ENCODE measurements at regions not wholly inside any gene's neighbourhood (a gene's known extent, or its start where the extent isn't known, plus 50 kb on each side); places are given as distances from the start of the nearest gene placed in this dataset.

DNA sequence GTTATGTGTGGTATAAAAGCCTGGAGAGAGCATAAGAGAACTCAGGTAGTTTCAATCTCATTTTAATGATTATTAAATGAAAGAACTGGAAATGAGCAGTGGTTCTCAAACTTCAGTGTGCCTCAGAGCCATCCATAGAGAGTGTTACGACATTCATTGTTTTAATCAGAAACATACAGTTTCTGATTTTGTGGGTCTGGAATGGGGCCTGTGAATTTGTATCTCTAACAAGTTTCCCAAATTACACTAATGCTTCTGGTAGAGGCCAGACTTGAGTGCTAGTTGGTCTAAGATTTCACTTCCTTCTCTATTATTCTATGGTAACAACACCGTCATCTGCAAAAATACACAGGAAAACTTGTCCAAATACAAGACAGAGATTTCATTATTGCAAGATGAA lies 292.0 kb upstream of the NECTIN3 start:
- no peak for DNase-seq

DNA sequence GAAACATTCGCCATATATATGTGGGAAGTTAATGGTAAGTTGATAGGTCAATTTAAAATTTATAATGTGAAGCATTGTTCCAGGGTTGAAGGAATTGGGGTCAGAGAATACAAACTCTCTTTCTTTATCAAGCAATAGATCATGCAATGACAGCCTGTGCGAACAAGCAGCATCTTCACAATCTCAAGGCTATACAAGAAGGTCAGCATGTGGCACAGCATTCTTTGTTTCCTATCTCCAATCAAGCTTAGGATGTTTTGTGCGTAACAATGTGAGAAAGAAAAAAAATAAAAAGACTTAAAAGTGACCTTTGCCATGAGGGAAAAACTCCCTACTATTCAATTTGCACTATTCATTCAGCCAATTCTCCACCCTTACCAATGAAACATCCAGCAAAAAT lies 288.1 kb upstream of the NECTIN3 start:
- DNase-seq, result no peak

DNA sequence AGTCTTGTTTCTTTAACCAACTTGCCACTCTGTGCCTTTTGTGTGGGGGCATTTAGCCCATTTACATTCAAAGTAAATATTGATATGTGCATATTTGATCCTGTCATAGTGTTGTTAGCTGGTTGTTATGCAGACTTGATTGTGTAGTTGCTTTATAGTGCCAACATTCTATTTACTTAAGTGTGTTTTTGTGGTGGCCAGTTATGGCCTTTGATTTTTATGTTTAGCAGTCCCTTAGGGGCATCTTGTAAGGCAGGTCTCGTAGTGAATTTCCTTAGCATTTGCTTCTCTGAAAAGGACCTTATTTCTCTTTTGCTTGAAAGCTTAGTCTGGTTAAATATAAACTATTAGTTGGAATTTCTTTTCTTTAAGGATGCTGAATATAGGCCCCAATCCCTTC lies 282.8 kb upstream of the NECTIN3 start:
- no peak for DNase-seq

DNA sequence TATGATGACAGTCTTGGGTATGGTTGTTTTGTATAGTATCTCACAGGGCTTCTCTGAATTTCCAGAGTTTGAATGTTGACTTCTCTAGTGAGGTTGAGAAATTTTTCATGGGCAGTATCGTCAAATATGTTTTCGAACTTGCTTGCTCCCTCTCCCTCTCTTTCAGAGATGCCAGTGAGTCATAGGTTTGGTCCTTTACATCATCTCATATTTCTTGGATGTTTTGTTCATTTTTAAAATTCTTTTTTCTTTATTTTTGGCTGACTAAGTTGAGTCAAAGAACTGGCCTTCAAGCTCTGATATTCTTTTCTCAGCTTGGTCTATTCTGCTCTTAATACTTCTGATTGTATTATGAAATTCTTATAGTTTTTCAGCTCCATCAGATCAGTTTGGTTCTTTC lies 282.3 kb upstream of the NECTIN3 start:
- DNase-seq, result no peak

DNA sequence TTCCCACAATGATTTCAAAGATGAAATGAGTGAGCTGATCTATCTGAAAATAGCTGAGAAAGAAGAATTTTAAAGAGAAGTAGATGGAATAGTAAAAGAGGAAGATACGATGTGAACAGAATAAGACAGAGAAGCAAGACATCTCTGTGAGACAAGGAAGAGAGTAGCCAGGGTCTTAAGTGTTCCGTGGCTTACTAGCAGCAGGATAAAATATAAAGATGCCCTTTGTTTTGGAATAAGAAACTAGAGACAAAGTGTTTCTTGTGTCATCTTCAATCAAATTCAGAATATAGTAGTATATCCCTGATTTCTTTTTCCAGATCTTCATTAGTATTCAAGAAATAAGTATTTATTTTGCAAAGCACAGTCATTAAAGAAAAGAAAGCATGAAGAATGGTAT lies 281.0 kb upstream of the NECTIN3 start:
- no peak for DNase-seq

DNA sequence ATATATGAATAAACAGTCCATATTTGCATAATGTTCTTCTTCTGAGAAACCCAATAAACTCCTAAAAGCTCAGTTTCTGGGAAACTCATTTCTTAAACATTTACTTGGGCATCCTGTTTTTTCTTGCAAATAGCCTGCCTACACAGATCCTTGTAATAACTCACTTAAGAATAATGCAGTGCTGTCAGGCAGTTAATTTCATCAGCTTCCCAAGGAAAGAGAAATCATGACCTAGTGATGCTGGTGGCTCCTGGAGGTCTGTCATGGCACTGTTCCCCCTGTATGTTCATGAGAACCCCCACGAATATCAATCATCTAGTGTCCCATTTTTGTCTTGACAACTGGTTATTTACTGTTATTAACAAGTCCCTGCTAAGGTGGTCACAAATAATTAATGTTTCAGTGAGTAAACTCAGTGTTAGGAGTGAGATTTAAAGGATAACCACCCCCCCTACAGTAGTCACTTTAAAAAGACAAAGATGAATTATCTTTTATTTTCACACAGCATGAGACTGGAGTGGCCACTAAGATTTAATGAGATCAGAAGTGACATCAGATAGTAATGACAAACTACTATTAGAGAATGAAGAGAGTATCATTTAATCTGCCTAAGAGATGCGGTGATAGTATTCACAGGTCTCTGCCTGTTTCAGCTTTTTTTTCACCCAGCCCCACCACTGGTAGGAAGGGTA lies 279.5 kb upstream of the NECTIN3 start:
- no peak for DNase-seq

DNA sequence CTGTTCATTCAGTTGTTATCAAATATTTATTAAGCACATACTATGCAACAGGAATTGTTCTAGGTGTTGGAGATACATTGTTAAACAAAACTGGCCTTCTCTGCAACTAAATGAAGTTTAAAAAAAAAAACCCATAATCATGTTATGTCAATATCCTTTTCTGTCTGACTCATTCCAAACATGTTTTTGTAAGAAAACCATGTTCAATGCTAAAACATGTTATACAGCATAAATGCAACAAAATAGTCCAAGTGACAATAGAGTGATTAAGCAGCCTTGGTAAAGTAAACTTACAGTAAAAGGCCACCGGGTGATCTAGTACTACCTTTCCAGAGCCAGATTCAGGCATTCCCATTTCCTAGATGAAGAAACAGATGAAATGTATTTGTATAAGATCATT lies 278.0 kb upstream of the NECTIN3 start:
- no peak for DNase-seq

DNA sequence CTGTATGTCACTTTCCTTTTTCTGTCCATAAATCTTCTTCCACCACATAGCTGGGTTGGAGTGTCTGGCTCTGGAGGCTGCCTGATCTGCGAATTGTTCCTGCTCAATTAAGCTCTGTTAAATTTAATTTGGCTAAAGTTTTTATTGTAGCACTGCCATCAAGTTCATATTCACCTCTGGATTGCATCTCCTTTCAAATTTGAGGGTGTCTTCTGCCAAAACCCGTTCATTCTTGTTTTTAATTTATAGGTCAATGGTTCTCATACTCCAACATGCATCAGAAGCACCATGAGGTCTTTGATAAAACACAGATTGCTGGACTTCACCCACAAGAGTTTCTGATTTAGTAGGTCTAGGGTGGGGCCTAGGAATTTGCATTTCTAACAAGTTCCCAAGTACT lies 276.5 kb upstream of the NECTIN3 start:
- DNase-seq, result no peak

DNA sequence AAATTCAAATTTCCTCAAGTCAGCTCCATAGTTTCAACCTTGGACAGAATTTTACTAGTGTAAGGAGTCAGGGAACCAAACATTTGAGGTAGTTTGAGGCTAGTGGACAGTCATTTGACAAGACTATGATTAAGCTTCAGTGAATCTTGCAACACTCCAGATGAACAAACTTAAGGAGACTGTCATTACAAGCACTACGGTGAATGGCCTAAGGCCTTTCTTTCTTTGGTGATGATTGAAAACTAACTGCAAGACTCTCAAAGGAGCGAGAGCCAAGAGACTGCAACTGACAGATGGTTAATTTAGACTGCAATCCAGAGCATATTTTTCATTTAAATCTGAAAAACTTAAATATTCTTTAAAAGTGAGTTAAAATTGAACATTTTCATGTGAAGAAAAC lies 272.3 kb upstream of the NECTIN3 start:
- DNase-seq, result no peak

DNA sequence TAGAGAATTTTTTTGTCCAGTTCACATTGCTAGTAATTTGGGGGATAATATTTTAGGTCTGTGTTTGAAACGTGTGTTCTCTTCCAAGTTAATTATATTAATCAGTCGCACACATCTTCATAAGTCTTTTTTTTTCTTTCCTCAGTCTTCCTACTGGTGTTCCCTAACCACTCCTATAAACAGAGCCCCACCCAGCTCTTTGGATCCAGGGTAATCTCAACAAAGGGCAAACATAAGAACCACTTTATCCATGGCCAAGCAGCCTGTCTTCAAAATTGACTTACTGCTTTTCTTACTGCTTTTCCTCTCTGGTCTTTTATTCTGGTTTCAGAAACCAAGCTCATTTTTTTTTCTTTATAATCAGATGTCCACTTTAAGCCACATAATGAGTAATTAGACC lies 266.8 kb upstream of the NECTIN3 start:
- DNase-seq, result no peak

DNA sequence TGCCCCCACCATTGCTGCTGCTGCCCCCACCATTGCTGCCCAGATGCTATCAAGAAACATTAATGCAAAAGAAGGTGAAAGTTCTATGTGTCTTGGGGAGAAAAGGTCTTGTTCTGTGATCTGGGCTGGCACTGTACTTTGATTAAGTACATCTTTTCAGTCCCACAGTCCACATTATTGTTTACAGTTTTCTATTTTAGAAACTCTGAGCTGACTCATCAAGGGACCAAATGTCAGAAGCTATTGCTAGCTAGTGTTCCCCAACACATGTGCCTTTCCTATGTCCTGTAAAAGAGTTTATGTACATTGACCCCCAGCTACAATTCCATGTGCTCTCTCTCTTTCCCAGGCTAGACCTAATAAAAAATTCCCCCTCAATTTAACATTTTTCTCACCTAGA lies 264.7 kb upstream of the NECTIN3 start:
- no peak for DNase-seq

DNA sequence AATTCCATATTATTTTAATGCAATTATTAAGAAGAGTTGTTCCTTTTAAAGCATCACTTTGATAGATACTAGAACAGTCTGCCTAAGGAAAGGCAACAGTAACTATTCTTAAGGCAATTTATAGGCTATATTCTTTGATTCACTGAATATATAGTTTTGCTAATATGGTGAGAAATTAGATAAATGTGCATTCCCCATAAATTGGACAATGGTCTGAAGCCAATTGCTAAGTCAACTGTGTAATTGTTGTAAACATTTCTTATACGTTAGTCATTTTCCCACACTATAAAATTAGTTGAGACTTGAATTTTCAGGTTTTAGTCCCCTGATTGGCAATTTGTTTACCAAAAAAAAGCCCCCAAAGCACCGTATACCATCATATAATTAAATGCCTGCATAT lies 263.0 kb upstream of the NECTIN3 start:
- no peak for DNase-seq

DNA sequence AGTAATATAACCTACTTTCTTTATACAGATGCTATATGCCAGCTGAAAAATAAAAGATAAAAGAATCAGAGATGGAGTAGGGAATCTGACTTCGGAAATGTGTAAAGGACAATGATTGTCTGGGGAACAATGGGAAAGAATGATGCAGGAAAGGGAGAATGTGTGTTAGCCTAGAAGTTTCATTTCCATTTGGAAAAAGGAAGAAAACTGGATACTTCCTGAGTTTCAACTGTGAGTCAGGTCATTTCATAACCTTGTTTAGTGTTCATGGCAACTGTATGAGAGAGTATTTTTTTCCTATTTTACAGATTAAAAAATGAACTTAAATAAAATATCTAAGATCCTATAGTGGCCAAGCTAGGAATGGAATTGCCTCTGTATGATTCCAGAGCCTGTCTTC lies 261.3 kb upstream of the NECTIN3 start:
- no peak for DNase-seq

DNA sequence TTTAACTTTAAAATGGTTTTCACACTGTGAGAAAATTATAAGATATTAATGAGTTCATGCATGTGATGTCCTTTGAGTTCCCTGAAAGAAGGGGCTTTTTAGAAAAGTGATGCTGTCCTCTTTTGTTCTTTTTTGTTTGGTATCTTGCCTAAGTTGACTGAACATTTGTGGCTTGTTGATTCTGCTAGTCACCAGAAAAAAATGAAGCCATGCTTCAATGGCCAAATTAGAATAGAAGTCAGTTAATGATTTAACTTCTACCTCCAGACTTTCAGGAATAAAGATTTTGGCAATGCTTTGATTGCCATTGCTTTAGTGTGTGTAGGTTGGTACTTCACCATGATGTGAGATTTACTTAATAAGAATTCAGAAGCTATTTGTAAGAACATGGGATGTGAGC lies 260.6 kb upstream of the NECTIN3 start:
- DNase-seq, result no peak

DNA sequence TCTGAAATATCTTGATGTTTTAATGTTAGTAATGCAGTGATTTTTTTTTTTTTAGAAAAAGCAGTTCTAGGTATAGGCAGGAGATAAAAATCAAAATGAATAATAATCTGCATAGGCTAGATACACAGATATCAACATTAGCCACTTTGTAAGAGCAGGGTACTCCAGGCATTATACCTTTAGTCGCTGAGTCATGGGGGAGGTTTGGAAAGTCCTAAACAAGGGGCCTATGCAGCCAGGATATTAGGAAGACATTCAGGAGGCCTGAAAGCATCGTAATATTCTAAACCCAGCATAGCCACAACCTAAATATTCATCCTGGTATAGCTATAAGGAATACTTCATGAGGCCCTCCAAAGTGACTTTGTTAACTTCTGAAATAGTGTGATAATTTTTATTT lies 258.1 kb upstream of the NECTIN3 start:
- no peak for DNase-seq

DNA sequence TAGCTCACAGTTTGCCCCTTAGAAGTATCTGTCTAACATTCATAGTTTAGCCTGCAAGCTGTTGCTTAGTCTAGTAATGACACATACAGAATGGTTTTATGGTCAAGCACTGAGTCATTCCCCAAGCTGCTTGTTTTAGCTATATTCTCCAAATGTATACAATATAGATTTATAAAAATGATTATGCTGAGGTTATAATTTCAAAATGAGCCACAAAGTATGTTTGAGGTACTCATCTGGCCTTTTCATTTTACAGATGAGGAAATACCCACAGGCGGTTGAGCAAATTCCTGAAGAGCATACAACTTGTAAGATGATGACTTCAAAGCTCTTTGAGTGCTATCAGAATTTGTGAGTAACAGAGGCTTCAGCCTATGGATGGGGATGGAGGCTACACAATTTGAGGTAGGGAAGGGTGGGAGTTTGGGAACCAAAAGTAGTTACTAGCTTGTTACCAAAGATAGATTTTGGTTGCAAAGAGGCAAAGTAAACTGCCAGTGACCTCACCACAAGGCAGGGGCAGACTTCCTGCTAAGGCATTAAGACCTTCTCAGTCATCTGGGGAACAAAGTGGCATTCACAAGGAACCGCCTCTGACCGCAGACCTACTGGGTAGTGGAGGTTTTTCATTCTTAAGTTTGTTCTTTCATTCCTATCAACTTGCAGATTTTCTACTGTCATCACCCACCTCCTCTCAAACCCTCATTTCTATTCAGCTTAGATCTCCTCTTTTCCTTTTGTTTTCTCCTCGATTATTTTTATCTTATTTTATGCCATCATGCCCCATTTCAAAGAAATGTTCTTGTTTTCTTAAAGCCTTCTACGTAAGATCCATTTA lies 257.2 kb upstream of the NECTIN3 start:
- no peak for DNase-seq

DNA sequence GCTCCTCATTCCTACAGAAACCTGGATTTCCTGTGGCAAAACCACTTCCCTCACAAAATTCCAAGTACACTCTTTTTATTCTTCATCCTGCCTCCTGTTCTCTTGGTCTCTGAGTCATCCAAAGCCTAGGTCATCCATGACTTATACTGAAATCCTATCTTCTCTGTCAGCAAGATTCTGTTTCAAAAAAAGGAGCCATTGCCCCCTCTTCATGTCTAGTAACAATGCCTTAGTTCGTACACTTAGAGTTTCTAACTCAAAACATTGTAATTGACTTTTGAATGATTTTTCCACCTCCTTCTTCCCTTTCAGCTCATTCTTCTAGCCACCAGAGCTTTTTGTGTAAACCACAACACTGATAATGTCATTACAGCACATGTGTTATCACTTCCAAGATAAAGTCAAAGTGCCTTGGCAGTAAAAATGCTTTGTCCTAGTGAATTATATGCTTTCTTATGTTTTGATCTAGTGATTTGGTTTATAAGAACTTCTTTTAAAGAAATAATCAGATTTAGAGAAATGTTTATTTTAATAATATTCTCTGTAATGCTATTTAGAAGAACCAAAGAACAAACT lies 256.5 kb upstream of the NECTIN3 start:
- DNase-seq, result no peak

DNA sequence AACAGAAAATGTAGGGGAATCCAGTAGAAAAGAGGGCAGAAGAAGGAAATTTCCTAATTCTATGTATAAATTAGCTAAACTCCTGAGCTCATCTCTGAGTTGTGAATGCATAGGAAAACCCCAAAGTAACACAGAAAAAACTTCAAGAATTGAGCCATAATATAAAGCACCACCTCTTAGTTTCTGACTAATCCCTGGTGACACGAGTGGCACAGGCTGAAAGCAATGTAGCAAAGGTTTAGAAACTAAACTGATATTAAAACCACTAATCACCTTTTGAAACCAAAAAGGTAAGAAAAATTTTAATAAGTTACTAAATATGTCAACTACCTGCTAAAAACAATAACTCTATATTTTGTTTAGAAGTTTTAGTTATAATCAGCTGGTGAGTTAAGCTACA lies 255.6 kb upstream of the NECTIN3 start:
- no peak for DNase-seq

DNA sequence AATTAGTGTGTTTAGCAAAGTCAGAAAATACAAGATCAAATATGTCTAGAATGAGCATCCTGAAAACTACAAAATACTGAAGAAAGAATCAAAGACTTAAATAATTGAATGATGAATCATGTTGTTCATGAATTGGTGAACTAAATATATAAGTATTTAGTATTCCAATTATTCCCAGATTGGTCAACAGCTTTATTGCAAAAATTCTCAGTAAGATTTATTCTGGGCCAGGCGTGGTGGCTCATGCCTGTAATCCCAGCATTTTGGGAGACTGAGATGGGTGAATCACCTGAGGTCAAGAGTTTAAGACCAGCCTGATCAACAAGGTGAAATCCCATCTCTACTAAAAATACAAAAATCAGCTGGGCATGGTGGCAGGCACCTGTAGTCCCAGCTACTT lies 250.0 kb upstream of the NECTIN3 start:
- no peak for DNase-seq

DNA sequence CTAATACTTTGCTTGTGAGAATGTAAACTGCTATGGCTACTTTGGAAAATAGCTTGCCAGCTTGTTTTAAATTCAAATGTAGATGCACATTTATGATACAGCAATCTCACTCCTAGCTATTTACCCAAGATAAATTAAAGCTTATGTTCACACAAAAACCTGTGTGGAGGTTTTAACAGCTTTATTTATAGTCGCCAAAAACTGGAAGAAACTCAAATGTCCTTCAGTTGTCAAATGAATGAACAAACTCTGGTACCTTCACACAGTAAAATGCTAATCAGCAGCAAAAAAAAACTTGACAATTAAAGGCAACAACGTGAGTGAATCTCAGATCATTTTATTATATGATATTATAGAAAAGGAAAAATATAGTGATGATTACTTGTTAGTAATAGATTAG lies 248.6 kb upstream of the NECTIN3 start:
- no peak for DNase-seq

DNA sequence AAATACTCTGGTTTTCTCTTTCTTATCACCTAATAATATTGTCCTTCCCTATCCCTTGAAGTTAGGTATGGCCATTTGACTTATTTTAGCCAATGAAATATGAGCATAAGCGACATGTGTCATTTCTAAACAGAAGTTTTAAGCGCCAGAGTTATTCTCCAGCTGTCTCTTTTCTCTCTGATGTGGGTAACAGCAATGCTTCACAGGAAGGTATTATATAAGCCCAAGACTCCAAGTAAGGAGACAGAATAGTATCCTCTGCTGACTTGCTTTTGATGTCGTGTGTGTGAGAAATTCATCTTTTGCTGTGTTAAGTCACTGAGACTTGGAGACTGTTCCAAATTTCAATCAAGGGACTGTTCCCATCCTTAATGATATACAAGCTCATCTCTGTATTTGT lies 224.6 kb upstream of the NECTIN3 start:
- DNase-seq, result no peak

DNA sequence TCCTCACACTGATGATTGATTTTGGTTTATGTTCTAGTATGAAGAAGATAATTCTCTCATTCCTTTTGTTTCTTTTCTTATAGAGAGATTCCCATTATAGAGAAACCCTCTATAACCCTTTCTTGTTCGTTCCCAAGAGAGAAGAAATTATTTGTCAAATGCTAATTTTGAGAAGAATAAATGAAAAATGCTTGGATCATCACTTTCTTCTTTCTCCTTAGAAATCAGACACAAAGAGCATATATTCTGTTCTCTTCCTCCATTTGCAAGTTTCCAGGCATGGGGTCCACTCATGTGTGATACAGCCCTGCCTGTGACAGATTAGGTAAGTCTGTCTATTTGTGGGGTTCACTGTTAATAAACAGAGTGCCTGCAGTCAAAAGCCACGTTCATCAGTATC lies 222.6 kb upstream of the NECTIN3 start:
- DNase-seq, result no peak

DNA sequence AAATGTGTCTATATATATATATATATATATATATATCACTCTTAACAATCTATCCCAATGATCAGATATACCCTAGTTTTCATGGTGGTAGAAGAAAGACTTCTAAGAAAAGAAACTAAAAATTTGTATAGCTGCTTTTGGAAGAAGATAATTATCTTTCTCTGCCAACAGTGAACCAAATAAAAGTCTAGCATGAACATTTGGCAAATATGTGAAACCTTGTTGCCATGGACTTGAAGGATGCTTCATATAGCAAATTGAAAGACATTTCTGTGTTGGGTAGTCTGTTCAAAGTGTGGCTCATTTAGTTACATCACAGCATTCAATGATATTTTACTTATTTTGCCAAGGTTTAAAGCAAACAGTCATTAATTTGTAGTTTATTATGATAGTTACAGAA lies 219.9 kb upstream of the NECTIN3 start:
- no peak for DNase-seq

DNA sequence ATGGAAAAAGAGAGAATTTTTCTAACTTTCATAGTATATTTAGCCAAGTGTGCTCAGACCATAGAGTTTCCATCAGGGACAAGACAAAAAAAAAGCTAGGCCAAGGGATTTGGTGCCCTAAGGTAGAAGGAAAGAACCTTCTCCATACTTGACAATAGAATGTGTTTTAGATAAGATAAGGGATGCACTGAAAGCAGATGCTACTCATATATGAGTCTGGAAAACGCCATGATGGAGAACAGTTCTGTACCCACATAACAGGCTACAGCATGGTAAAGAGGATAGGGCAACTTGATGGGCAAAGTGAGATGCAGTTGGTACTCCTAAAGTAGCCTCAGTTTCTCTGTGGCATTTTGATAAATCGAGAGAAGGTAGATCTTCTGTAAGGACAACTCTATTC lies 216.4 kb upstream of the NECTIN3 start:
- DNase-seq, result no peak

DNA sequence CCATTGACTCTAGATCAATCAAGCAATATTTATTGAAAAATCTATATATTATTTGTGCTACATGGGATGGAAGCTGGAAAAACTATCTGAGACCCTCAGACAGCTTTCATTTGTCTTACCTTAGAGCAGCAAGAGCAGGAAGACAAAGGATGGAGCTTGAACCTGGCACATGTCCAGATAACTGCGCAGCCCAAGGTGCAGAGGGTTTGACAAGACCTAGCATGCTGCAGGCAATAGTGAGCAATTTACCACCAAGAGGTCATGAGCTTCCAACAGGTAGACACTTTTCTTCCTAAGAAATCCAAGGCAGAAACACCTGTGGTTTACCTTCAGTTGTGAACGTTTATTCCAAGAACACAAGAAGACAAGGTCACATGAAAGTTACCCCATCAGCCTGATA lies 214.7 kb upstream of the NECTIN3 start:
- DNase-seq, result no peak
